WERI-Rb-1 (cell line): ENCODE measurements at regions not wholly inside any gene's neighbourhood (a gene's known extent, or its start where the extent isn't known, plus 50 kb on each side); places are given as distances from the start of the nearest gene placed in this dataset.
"Not testable (repeated sequence)": the region's sequence is repeated elsewhere in the genome, so short reads cannot be mapped to it uniquely, and the experiment has no call there.

ENCODE experiments used
- DNase-seq: peaks from one replicate; pipeline ENCODE4 v3.0.0-alpha.2; 2020
- H3K27ac ChIP-seq: fragments of 250-450 bp; sonication (Bioruptor Pico); 2 replicates; pipeline ENCODE4 v1.5.1; 2020; ENCODE audit warnings: mild to moderate bottlenecking, moderate library complexity
- H3K27me3 ChIP-seq: fragments of 250-450 bp; sonication (Bioruptor Pico); 2 replicates; pipeline ENCODE4 v1.5.1; 2021; ENCODE audit warnings: mild to moderate bottlenecking, low read depth, moderate library complexity; ENCODE audit not compliant: insufficient read depth, severe bottlenecking
- H3K36me3 ChIP-seq: fragments of 250-450 bp; sonication (Bioruptor Pico); 2 replicates; pipeline ENCODE4 v1.5.1; 2020; ENCODE audit warnings: mild to moderate bottlenecking, moderate library complexity
- H3K4me3 ChIP-seq: 2 replicates; pipeline ENCODE4 v1.5.1; 2011; ENCODE audit warnings: low read depth, mild to moderate bottlenecking, control low read depth, low read length
- H3K9me3 ChIP-seq: fragments of 250-450 bp; sonication (Bioruptor Pico); 2 replicates; pipeline ENCODE4 v1.5.1; 2021; ENCODE audit warnings: mild to moderate bottlenecking, moderate library complexity; ENCODE audit not compliant: severe bottlenecking
- TF ChIP-seq, protein P1 (sequence below): IDR thresholded peaks from 2 replicates; pipeline ENCODE4 v1.5.1; 2011; ENCODE audit warnings: low read depth, mild to moderate bottlenecking, control low read depth, inconsistent platforms, low read length

DNA sequence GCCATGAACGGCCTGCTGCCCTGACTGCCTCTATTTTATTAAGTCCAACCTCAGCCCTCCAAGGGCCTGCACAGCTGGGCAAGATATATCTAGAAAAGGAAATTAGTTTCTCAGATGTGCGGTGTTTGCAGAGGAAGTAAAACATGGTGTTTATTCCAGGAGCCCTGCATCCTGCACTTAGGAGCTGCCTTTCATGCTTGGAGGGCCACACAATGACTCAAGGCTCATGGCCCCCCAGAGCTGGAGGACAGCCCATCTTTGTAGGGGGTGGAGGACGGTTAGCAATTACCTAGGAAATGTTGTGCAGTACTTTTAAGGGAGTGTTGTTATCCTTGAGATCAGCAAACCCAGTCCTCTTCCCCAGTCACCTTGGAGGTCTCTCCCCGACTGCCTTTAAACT lies 80.5 kb downstream of the COPRS start:
- H3K36me3 ChIP-seq: no peaks in the 10 kb centered on the region
- H3K9me3 ChIP-seq: no peaks in the 10 kb centered on the region

DNA sequence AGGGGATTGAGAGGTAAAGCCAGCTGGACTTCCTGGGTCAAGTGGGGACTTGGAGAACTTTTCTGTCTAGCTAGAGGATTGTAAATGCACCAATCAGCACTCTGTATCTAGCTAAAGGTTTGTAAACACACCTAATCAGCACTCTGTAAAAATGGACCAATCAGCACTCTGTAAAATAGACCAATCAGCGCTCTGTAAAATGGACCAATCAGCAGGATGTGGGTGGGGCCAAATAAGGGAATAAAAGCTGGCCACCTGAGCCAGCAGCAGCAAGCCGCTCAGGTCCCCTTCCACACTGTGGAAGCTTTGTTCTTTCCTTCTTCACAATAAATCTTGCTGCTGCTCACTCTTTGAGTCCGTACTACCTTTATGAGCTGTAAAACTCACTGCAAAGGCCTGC lies 87.7 kb downstream of the COPRS start:
- not testable (repeated sequence) for H3K27ac ChIP-seq, H3K4me3 ChIP-seq, H3K27me3 ChIP-seq, H3K36me3 ChIP-seq, DNase-seq, H3K9me3 ChIP-seq

More for the DNA sequence above, 80.5 kb downstream of the COPRS start:
- Histone ChIP-seq H3K27me3 (no peaks in the 10 kb centered on the region), H3K4me3 (no peak overlapping the region), H3K27ac (no peak overlapping the region)
- DNase-seq: no peak
- TF ChIP-seq, protein P1, sequence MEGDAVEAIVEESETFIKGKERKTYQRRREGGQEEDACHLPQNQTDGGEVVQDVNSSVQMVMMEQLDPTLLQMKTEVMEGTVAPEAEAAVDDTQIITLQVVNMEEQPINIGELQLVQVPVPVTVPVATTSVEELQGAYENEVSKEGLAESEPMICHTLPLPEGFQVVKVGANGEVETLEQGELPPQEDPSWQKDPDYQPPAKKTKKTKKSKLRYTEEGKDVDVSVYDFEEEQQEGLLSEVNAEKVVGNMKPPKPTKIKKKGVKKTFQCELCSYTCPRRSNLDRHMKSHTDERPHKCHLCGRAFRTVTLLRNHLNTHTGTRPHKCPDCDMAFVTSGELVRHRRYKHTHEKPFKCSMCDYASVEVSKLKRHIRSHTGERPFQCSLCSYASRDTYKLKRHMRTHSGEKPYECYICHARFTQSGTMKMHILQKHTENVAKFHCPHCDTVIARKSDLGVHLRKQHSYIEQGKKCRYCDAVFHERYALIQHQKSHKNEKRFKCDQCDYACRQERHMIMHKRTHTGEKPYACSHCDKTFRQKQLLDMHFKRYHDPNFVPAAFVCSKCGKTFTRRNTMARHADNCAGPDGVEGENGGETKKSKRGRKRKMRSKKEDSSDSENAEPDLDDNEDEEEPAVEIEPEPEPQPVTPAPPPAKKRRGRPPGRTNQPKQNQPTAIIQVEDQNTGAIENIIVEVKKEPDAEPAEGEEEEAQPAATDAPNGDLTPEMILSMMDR: no peak

DNA sequence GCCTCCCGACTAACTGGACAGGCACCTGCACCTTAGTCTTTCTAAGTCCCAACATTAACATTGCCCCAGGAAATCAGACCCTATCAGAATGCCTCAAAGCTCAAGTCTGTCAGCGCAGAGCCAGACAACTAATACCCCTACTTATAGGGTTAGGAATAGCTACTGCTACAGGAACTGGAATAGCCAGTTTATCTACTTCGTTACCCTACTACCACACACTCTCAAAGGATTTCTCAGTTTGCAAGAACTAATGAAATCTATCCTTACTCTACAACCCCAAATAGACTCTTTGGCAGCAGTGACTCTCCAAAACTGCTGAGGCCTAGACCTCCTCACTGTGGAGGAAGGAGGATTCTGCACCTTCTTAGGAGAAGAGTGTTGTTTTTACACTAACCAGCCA lies 88.5 kb downstream of the COPRS start:
- not testable (repeated sequence) for H3K27me3 ChIP-seq, DNase-seq, H3K9me3 ChIP-seq, H3K4me3 ChIP-seq, H3K36me3 ChIP-seq, H3K27ac ChIP-seq

DNA sequence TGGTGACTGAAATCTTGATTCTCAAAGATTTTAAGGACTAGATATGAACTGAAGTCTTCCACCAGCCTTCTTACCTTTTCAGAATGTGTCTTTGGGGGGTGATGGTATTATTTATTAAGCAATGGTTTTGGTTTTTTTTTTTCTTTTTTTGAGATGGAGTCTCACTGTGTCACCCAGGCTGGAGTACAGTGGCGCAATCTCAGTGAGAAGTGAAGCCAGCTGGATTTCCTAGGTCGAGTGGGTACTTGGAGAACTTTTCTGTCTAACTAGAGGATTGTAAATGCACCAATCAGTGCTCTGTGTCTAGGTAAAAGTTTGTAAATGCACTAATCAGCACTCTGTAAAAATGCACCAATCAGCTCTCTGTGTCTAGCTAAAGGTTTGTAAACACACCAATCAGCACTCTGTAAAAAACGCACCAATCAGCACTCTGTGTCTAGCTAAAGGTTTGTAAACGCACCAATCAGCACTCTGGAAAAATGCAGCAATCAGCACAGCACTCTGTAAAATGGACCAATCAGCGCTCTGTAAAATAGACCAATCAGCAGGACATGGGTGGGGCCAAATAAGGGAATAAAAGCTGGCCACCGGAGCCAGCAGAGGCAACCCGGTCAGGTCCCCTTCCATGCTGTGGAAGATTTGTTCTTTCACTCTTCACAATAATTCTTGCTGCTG lies 97.1 kb downstream of the COPRS start:
- H3K27ac ChIP-seq, H3K4me3 ChIP-seq, H3K36me3 ChIP-seq, H3K27me3 ChIP-seq, H3K9me3 ChIP-seq, DNase-seq: not testable (repeated sequence)

DNA sequence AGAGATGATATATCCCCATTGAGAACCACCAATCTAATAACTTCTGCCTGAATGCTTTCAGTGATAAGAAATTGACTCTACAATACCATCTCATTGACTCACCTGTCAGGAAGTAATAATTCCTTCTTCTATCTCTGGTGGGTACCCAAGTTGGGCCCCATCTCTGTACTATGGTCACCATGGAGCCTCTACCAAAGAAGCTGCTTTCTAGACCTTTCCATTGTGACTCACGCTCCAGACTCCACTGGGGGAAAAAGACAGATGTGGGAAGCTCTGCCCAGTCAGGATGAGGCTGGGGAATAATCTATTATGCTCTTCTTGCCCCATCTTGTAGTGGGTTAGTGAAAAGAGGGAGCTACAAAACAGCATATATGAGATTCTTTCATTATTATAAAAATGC lies 100.4 kb downstream of the COPRS start:
- DNase-seq: no peak
- Histone ChIP-seq H3K27me3 (no peaks in the 10 kb centered on the region), H3K9me3 (no peaks in the 10 kb centered on the region), H3K4me3 (no peak overlapping the region), H3K36me3 (no peaks in the 10 kb centered on the region), H3K27ac (no peak overlapping the region)
- TF ChIP-seq, protein P1: no peak

DNA sequence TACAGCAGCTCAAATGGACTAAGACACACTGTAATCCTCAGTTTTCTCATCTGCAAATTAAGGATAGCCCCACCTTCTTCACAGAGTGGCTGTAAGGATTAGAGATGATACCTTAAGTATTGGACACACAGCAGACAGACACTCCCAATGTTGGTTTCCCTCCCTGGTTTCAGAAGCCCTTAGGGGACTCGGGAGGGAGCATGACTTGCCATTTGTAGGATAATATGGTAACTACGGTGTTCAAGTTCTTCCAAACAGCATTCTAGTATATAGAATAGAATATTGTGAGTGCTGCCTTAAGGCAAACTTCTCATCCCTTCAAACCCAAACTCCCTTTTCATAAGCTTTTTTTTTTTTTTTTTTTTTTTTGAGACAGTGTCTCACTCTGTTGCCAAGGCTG lies 101.9 kb downstream of the COPRS start:
- H3K36me3 ChIP-seq: no peaks in the 10 kb centered on the region
- no peak for DNase-seq
- no peak overlapping the region for H3K27ac ChIP-seq
- H3K9me3 ChIP-seq: no peaks in the 10 kb centered on the region
- H3K4me3 ChIP-seq: no peak overlapping the region
- no peaks in the 10 kb centered on the region for H3K27me3 ChIP-seq
- TF ChIP-seq, protein P1: no peak

DNA sequence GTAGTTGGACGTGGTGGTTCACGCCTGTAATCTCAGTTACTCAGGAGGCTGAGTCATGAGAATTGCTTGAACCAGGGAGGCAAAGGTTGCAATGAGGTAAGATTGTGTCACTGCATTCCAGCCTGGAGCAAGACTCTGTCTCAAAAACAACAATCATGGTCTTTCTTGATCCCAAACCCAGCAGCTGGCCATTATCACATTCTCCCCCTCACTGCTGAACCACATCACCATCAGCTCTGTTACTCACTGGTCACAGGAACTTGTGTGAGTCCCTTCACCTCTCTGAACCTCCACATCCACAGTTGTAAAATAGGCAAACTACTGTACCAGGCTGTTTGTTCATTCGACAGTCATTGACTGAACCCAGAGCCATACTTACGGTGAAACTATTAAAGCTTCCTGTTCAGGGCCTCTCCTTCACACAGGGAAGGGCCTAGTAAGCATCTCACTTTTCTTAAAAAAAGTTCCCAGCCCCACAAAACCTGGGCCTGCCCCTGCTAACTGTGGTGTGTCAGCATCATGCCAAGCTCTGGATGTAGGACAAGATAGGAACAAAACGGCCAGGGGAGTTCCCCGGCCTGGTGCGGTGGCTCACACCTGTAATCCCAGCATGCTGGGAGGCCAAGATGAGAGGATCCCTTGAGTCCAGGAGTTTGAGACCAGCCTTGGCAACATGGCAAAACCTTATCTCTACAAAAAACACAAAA lies 104.7 kb downstream of the COPRS start:
- TF ChIP-seq, protein P1: no peak
- H3K27ac ChIP-seq: no peak overlapping the region
- no peak overlapping the region for H3K4me3 ChIP-seq
- H3K36me3 ChIP-seq: no peaks in the 10 kb centered on the region
- no peaks in the 10 kb centered on the region for H3K9me3 ChIP-seq
- DNase-seq: no peak
- H3K27me3 ChIP-seq: no peaks in the 10 kb centered on the region
